IMR-90 (cell line): ENCODE measurements at regions not wholly inside any gene's neighbourhood (a gene's known extent, or its start where the extent isn't known, plus 50 kb on each side); places are given as distances from the start of the nearest gene placed in this dataset.

Experiments used
- ATAC-seq: fragments of 200-7000 bp; cut with Tn5 transposase; 2 replicates; pipeline ENCODE4 v1.9.1; 2020; ENCODE audit warnings: low read depth, mild to moderate bottlenecking, moderate library complexity
- BruUV-seq: library from RNA; stranded (reverse); fragments of 400-500 nt; replicated peaks from 2 replicates; lab custom pipeline; 2021; lab: Mats Ljungman, UMichigan
- CTCF ChIA-PET: fragments of 300-600 bp; formaldehyde crosslinking; extraction: SDS; loops from one replicate; lab custom pipeline; 2021; ENCODE audit warnings: antibody characterized with exemption; lab: Yijun Ruan, JAX
- POLR2A ChIA-PET: fragments of 300-600 bp; sonication (Branson Sonifier 250); formaldehyde crosslinking; loops from one replicate; lab custom pipeline; 2022; ENCODE audit warnings: antibody characterized with exemption; ENCODE audit not compliant: unreplicated experiment; lab: Charles Lee
- DNase-seq: peaks from one replicate; pipeline ENCODE4 v3.0.0; 2013
- H2AFZ ChIP-seq: replicated peaks from 2 replicates; pipeline ENCODE3; 2013; ENCODE audit warnings: low read length, mild to moderate bottlenecking; ENCODE audit not compliant: poor library complexity
- H2AK5ac ChIP-seq: 2 replicates; pipeline ENCODE4 v1.6.1; 2013; ENCODE audit warnings: low read depth, low read length, inconsistent platforms
- H2AK9ac ChIP-seq: replicated peaks from 2 replicates; pipeline ENCODE3; 2013; ENCODE audit warnings: mild to moderate bottlenecking, low read depth, low read length, moderate library complexity; ENCODE audit not compliant: poor library complexity
- H2BK120ac ChIP-seq: 2 replicates; pipeline ENCODE4 v1.6.1; 2013; ENCODE audit warnings: low read depth, low read length, inconsistent platforms
- H2BK15ac ChIP-seq: 3 replicates; pipeline ENCODE4 v1.6.1; 2013; ENCODE audit warnings: low read depth, low read length, inconsistent platforms
- H2BK20ac ChIP-seq: 2 replicates; pipeline ENCODE4 v1.6.1; 2013; ENCODE audit warnings: low read depth, mild to moderate bottlenecking, inconsistent platforms, low read length, moderate library complexity
- H2BK5ac ChIP-seq: 2 replicates; pipeline ENCODE4 v1.6.1; 2013; ENCODE audit warnings: mild to moderate bottlenecking, low read depth, low read length, inconsistent platforms; ENCODE audit not compliant: poor library complexity, severe bottlenecking
- H3K14ac ChIP-seq: replicated peaks from 2 replicates; pipeline ENCODE4 v1.6.1; 2013; ENCODE audit warnings: low read depth, low read length, inconsistent platforms
- H3K18ac ChIP-seq: 2 replicates; pipeline ENCODE4 v1.6.1; 2013; ENCODE audit warnings: low read depth, low read length, control low read depth
- H3K23ac ChIP-seq: 2 replicates; pipeline ENCODE4 v1.6.1; 2013; ENCODE audit warnings: low read depth, low read length, inconsistent platforms
- H3K27ac ChIP-seq: 2 replicates; pipeline ENCODE4 v1.5.1; 2013; ENCODE audit warnings: mild to moderate bottlenecking, control low read depth, low read length; ENCODE audit not compliant: insufficient read depth
- H3K27me3 ChIP-seq: 2 replicates; pipeline ENCODE4 v1.6.1; 2013; ENCODE audit warnings: low read length; ENCODE audit not compliant: control insufficient read depth, insufficient read depth
- H3K36me3 ChIP-seq: 2 replicates; pipeline ENCODE4 v1.6.1; 2013; ENCODE audit warnings: low read length, mixed read lengths; ENCODE audit not compliant: control insufficient read depth, insufficient read depth
- H3K4ac ChIP-seq: 2 replicates; pipeline ENCODE4 v1.6.1; 2013; ENCODE audit warnings: low read depth, low read length, inconsistent platforms
- H3K4me1 ChIP-seq: 2 replicates; pipeline ENCODE4 v1.6.1; 2013; ENCODE audit warnings: low read length, mixed read lengths; ENCODE audit not compliant: control insufficient read depth, insufficient read depth
- H3K4me2 ChIP-seq: 2 replicates; pipeline ENCODE4 v1.6.1; 2013; ENCODE audit warnings: low read depth, mild to moderate bottlenecking, control low read depth, low read length, moderate library complexity
- H3K4me3 ChIP-seq: 2 replicates; pipeline ENCODE4 v1.5.1; 2013; ENCODE audit warnings: low read depth, mild to moderate bottlenecking, control low read depth, low read length, moderate library complexity; ENCODE audit not compliant: insufficient read depth
- H3K56ac ChIP-seq: 2 replicates; pipeline ENCODE4 v1.6.1; 2013; ENCODE audit warnings: low read length, inconsistent platforms; ENCODE audit not compliant: insufficient read depth; ENCODE audit errors: extremely low read depth
- H3K79me1 ChIP-seq, 2 experiments: 2 replicates each; pipeline ENCODE4 v1.6.1; 2013; ENCODE audit warnings: low read length in 2 of 2, inconsistent platforms in 1 of 2, low read depth in 1 of 2
- H3K9ac ChIP-seq: 2 replicates; pipeline ENCODE4 v1.6.1; 2013; ENCODE audit warnings: low read depth, low read length, control low read depth
- H3K9me1 ChIP-seq: 2 replicates; pipeline ENCODE4 v1.6.1; 2013; ENCODE audit warnings: low read length, inconsistent platforms; ENCODE audit not compliant: insufficient read depth
- H3K9me3 ChIP-seq: 2 replicates; pipeline ENCODE4 v1.6.1; 2013; ENCODE audit warnings: low read length; ENCODE audit not compliant: control insufficient read depth, insufficient read depth
- H4K20me1 ChIP-seq: 2 replicates; pipeline ENCODE4 v1.6.1; 2013; ENCODE audit warnings: low read length, inconsistent platforms; ENCODE audit not compliant: insufficient read depth
- H4K5ac ChIP-seq: 2 replicates; pipeline ENCODE4 v1.6.1; 2013; ENCODE audit warnings: mild to moderate bottlenecking, low read depth, low read length, control low read depth
- H4K8ac ChIP-seq, 2 experiments: 2 replicates each; pipeline ENCODE4 v1.6.1; 2013; ENCODE audit warnings: low read depth in 2 of 2, low read length in 2 of 2, control low read depth in 1 of 2, inconsistent platforms in 1 of 2
- H4K91ac ChIP-seq: 2 replicates; pipeline ENCODE4 v1.6.1; 2013; ENCODE audit warnings: low read depth, low read length, inconsistent platforms; ENCODE audit not compliant: insufficient read depth
- CEBPB ChIP-seq: IDR thresholded peaks from 2 replicates; pipeline ENCODE4 v1.6.1; 2012; ENCODE audit warnings: low read depth, low read length, improper control_type of control experiment
- WGBS, 2 experiments: methylation state at CpG; one replicate each; pipeline versions ENCODE4 v1.1.5 to v1.1.7; 2013; ENCODE audit warnings: missing lambda C conversion rate in 2 of 2; ENCODE audit not compliant: insufficient read length in 1 of 2; ENCODE audit errors: extremely low coverage in 2 of 2; 5-methylcytosine and 5-hydroxymethylcytosine counted together
- dilution Hi-C: fragments of 300-500 bp; cut with HindIII; formaldehyde crosslinking; loops from one replicate; pipeline ENCODE4 v1.14.3; 2018; ENCODE audit warnings: low sequenced_read_pairs; ENCODE audit not compliant: unreplicated experiment
- in situ Hi-C: fragments of 300-500 bp; cut with MboI; formaldehyde crosslinking; loops from 3 replicates; pipeline ENCODE4 v1.14.3; 2019; ENCODE audit warnings: low sequenced_read_pairs, inconsistent platforms, mixed read lengths
- intact Hi-C: fragments of 100-400 bp; cut with micrococcal nuclease; formaldehyde crosslinking; loops from 2 replicates; pipeline ENCODE4 v1.10.0; 2022

- DNase-seq: no peak
- H3K79me1 ChIP-seq: no peaks in the 10 kb centered on the region
- peaks cover 1% of the 10 kb centered on the region; the same call in 1 of the 2 replicates for H3K4me1 ChIP-seq
- no peak overlapping the region for H4K8ac ChIP-seq
- peaks cover 21% of the 10 kb centered on the region for H3K27me3 ChIP-seq
- no peak overlapping the region for H4K5ac ChIP-seq
- H3K27ac ChIP-seq: no peak overlapping the region
- ChIA-PET POLR2A (no interaction called here), CTCF (no interaction called here)
- no peak overlapping the region for H3K23ac ChIP-seq
- no peak overlapping the region for H3K56ac ChIP-seq
- H2AK9ac ChIP-seq: no peak overlapping the region
- no peaks in the 10 kb centered on the region for H3K9me3 ChIP-seq
- dilution Hi-C loops (no loop called here), intact Hi-C loops (no loop called here), in situ Hi-C loops (no loop called here)
- no peaks in the 10 kb centered on the region for H4K20me1 ChIP-seq
- H3K4ac ChIP-seq: no peak overlapping the region
- no peak overlapping the region for H2BK20ac ChIP-seq
- H4K91ac ChIP-seq: no peak overlapping the region
- no peaks in the 10 kb centered on the region for H3K36me3 ChIP-seq
- no peaks in the 10 kb centered on the region for H3K9me1 ChIP-seq
- no peak overlapping the region for H3K14ac ChIP-seq
- no peak overlapping the region for H2BK15ac ChIP-seq
- ATAC-seq: no peak
- TF ChIP-seq CEBPB: no peak
- no peak overlapping the region for H3K18ac ChIP-seq
- H2BK120ac ChIP-seq: no peak overlapping the region
- WGBS, 2 experiments: 67% methylated on average over 1 of the region's 4 CpGs; no CpG with 5 or more reads in 1 of the 2 experiments
- H2BK5ac ChIP-seq: no peak overlapping the region
- H3K9ac ChIP-seq: no peak overlapping the region
- BruUV-seq: no TSS peak
- H3K4me3 ChIP-seq: no peak overlapping the region
- no peak overlapping the region for H3K4me2 ChIP-seq
- no peak overlapping the region for H2AK5ac ChIP-seq
- no peak overlapping the region for H2AFZ ChIP-seq
Observed at GRCh38 chr13:76812206-76812897, 73.9 kb downstream of the KCTD12 start.
